Liver (tissue), 8 donors: ENCODE measurements at regions not wholly inside any gene's neighbourhood (a gene's known extent, or its start where the extent isn't known, plus 50 kb on each side); places are given as distances from the start of the nearest gene placed in this dataset.

Experiments used
- DNase-seq: peaks from one replicate; pipeline ENCODE4 v3.0.0-alpha.2; 2017; ENCODE audit warnings: low spot score
- H3K27ac ChIP-seq, 2 donors: one replicate each; pipeline ENCODE4 v1.7.0; 2013; ENCODE audit warnings: inconsistent platforms in 2 of 2, low read length in 2 of 2, control low read depth in 1 of 2, low read depth in 1 of 2, mild to moderate bottlenecking in 1 of 2
- H3K27me3 ChIP-seq, 4 donors: one replicate each; pipeline versions ENCODE4 v1.6.1 to v1.7.0; 2013; ENCODE audit warnings: low read length in 3 of 4, inconsistent platforms in 1 of 4, mild to moderate bottlenecking in 1 of 4, moderate library complexity in 1 of 4; ENCODE audit not compliant: control insufficient read depth in 4 of 4, insufficient read depth in 4 of 4
- H3K36me3 ChIP-seq, 4 donors: one replicate each; pipeline versions ENCODE4 v1.6.1 to v1.7.0; 2013; ENCODE audit warnings: low read length in 3 of 4, mild to moderate bottlenecking in 3 of 4, low read depth in 1 of 4, moderate library complexity in 1 of 4; ENCODE audit not compliant: control insufficient read depth in 4 of 4, insufficient read depth in 3 of 4
- H3K4me1 ChIP-seq, 4 donors: one replicate each; pipeline versions ENCODE4 v1.6.1 to v1.7.0; 2013; ENCODE audit warnings: low read length in 3 of 4, mild to moderate bottlenecking in 3 of 4, moderate library complexity in 1 of 4; ENCODE audit not compliant: control insufficient read depth in 4 of 4, insufficient read depth in 4 of 4
- H3K4me3 ChIP-seq, 3 donors: one replicate each; pipeline versions ENCODE4 v1.6.1 to v1.7.0; 2013; ENCODE audit warnings: low read length in 3 of 3, control low read depth in 1 of 3, low read depth in 1 of 3, mild to moderate bottlenecking in 1 of 3
- H3K9ac ChIP-seq, 2 donors: one replicate each; pipeline ENCODE4 v1.7.0; 2013; ENCODE audit warnings: low read length in 2 of 2, mild to moderate bottlenecking in 2 of 2, moderate library complexity in 2 of 2, control low read depth in 1 of 2, low read depth in 1 of 2
- H3K9me3 ChIP-seq, 4 donors: one replicate each; pipeline versions ENCODE4 v1.6.1 to v1.7.0; 2013; ENCODE audit warnings: low read length in 3 of 4; ENCODE audit not compliant: control insufficient read depth in 4 of 4
- FOXA1 ChIP-seq: IDR thresholded peaks from 2 replicates; pipeline ENCODE4 v1.6.1; 2016; ENCODE audit warnings: antibody characterized with exemption
- FOXA2 ChIP-seq: IDR thresholded peaks from 2 replicates; pipeline ENCODE4 v1.6.1; 2016; ENCODE audit warnings: antibody characterized with exemption
- GABPA ChIP-seq, 2 donors: IDR thresholded peaks in 1 of 2; conservative IDR thresholded peaks in 1 of 2; 2 replicates each; pipeline ENCODE4 v1.6.1; 2016; ENCODE audit warnings: antibody characterized with exemption in 2 of 2, mild to moderate bottlenecking in 1 of 2, moderate library complexity in 1 of 2
- HNF4A ChIP-seq, 2 donors: conservative IDR thresholded peaks; 2 replicates each; pipeline ENCODE4 v1.6.1; 2016; ENCODE audit warnings: antibody characterized with exemption in 2 of 2, mild to moderate bottlenecking in 2 of 2
- HNF4G ChIP-seq: IDR thresholded peaks from 2 replicates; pipeline ENCODE4 v1.6.1; 2016; ENCODE audit warnings: antibody characterized with exemption
- NR2F2 ChIP-seq: IDR thresholded peaks from 2 replicates; pipeline ENCODE4 v1.6.1; 2016; ENCODE audit warnings: antibody characterized with exemption
- RXRA ChIP-seq, 2 donors: IDR thresholded peaks; 2 replicates each; pipeline ENCODE4 v1.6.1; 2017 to 2018; ENCODE audit warnings: antibody characterized with exemption in 2 of 2, mild to moderate bottlenecking in 1 of 2
- SP1 ChIP-seq: IDR thresholded peaks from 2 replicates; pipeline ENCODE4 v1.6.1; 2018; ENCODE audit warnings: antibody characterized with exemption, mild to moderate bottlenecking
- TAF1 ChIP-seq: conservative IDR thresholded peaks from 2 replicates; pipeline ENCODE4 v1.6.1; 2016; ENCODE audit warnings: antibody characterized with exemption, mild to moderate bottlenecking
- YY1 ChIP-seq: IDR thresholded peaks from 2 replicates; pipeline ENCODE4 v1.6.1; 2016; ENCODE audit warnings: antibody characterized with exemption, mild to moderate bottlenecking
- WGBS: extraction: QIAGEN DNeasy Blood & Tissue Kit; methylation state at CpG from one replicate; pipeline ENCODE4 v1.1.7; 2013; 5-methylcytosine and 5-hydroxymethylcytosine counted together
- TF ChIP-seq, protein P1 (sequence below): IDR thresholded peaks from 2 replicates; pipeline ENCODE4 v1.6.1; 2016; ENCODE audit warnings: antibody characterized with exemption, mild to moderate bottlenecking
- TF ChIP-seq, protein P2 (sequence below): fragments of 150-350 bp; IDR thresholded peaks from 2 replicates; pipeline ENCODE4 v1.5.1; 2017; ENCODE audit warnings: improper control_type of control experiment, low read depth, low read length; ENCODE audit not compliant: missing input control
- TF ChIP-seq, protein P3 (sequence below): IDR thresholded peaks from 2 replicates; pipeline ENCODE4 v1.6.1; 2016; ENCODE audit warnings: antibody characterized with exemption
- donor health status: healthy.
- donor health status: healthy.
- donor health status: healthy.
- donor health status: healthy.
- donor health status: healthy.

DNA sequence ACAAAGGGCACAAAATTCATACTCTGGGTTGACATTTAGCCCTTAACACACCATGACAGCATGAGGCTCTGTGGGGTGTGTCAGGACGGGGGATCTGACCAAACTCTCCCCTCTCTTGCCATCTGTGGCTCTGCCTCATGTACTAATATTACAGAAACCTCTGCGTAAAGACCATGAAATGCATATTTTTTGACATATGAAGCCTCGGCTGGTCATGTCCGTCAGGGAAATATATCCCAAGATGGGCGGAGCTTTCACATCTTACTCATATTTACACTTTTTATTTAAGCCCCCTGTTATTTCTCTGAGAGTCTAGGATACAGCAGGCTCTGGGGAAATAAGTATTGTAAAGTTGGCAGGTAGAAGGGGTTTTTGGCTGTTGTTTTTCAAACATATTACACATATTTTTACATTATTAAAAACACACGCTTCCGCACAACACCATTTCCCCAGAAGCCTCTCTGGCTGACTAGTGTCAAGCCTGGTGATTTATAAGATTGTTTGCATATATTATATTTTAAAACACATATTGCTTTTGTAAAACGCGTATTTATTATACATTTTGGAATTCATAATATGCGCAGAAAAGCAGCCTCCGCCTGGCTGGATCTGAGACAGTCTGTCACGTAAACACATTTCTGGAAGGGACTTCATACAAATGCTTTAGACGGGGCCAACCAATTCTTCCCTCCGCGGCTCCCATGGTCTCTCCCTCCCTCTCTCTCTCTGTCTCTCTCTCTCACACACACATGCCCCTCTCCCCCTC, 237.7 kb upstream of the ZFHX3 start:
- 82% methylated on average over 15 of the region's 15 CpGs for WGBS
- Histone ChIP-seq H3K36me3 (no peaks in the 10 kb centered on the region), H3K9ac (no peak overlapping the region), H3K27me3 (no peaks in the 10 kb centered on the region), H3K27ac (no peak overlapping the region), H3K4me3 (no peak overlapping the region), H3K4me1 (no peaks in the 10 kb centered on the region), H3K9me3 (no peaks in the 10 kb centered on the region)
- no peak for DNase-seq
- TF ChIP-seq, protein P1, sequence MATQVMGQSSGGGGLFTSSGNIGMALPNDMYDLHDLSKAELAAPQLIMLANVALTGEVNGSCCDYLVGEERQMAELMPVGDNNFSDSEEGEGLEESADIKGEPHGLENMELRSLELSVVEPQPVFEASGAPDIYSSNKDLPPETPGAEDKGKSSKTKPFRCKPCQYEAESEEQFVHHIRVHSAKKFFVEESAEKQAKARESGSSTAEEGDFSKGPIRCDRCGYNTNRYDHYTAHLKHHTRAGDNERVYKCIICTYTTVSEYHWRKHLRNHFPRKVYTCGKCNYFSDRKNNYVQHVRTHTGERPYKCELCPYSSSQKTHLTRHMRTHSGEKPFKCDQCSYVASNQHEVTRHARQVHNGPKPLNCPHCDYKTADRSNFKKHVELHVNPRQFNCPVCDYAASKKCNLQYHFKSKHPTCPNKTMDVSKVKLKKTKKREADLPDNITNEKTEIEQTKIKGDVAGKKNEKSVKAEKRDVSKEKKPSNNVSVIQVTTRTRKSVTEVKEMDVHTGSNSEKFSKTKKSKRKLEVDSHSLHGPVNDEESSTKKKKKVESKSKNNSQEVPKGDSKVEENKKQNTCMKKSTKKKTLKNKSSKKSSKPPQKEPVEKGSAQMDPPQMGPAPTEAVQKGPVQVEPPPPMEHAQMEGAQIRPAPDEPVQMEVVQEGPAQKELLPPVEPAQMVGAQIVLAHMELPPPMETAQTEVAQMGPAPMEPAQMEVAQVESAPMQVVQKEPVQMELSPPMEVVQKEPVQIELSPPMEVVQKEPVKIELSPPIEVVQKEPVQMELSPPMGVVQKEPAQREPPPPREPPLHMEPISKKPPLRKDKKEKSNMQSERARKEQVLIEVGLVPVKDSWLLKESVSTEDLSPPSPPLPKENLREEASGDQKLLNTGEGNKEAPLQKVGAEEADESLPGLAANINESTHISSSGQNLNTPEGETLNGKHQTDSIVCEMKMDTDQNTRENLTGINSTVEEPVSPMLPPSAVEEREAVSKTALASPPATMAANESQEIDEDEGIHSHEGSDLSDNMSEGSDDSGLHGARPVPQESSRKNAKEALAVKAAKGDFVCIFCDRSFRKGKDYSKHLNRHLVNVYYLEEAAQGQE = no peak
- no peak for TF ChIP-seq NR2F2
- TF ChIP-seq FOXA1 = no peak
- TF ChIP-seq HNF4G = no peak
- no peak for TF ChIP-seq SP1
- no peak for TF ChIP-seq RXRA (IDR thresholded peaks at IDR 0.05)
- TF ChIP-seq TAF1 = no peak
- TF ChIP-seq GABPA (IDR thresholded peaks at IDR 0.05 in 1 of 2, conservative IDR thresholded peaks at IDR 0.05 in 1 of 2) = no peak
- TF ChIP-seq, protein P2, sequence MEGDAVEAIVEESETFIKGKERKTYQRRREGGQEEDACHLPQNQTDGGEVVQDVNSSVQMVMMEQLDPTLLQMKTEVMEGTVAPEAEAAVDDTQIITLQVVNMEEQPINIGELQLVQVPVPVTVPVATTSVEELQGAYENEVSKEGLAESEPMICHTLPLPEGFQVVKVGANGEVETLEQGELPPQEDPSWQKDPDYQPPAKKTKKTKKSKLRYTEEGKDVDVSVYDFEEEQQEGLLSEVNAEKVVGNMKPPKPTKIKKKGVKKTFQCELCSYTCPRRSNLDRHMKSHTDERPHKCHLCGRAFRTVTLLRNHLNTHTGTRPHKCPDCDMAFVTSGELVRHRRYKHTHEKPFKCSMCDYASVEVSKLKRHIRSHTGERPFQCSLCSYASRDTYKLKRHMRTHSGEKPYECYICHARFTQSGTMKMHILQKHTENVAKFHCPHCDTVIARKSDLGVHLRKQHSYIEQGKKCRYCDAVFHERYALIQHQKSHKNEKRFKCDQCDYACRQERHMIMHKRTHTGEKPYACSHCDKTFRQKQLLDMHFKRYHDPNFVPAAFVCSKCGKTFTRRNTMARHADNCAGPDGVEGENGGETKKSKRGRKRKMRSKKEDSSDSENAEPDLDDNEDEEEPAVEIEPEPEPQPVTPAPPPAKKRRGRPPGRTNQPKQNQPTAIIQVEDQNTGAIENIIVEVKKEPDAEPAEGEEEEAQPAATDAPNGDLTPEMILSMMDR = no peak
- no peak for TF ChIP-seq YY1

DNA sequence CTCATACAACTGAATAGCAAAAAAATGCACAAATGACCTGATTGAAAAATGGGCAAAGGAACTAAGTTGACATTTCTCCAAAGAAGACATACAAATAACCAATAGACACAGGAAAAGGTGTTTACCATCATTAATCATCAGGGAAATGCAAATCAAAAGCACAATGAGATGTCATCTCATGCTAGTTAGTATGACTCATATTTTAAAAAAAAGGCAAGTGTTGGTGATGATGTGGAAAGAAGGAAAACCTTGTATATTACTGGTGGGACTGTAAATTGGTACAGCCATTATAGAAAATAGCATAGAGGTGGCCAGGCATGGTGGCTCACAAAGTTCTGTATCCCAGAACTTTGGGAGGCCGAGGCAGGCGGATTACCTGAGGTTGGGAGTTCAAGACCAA, 232.5 kb upstream of the ZFHX3 start:
- DNase-seq = no peak
- no peaks in the 10 kb centered on the region for H3K4me1 ChIP-seq
- no peaks in the 10 kb centered on the region for H3K36me3 ChIP-seq
- no peaks in the 10 kb centered on the region for H3K27me3 ChIP-seq
- H3K27ac ChIP-seq = no peak overlapping the region
- WGBS = 92% methylated on average over 2 of the region's 2 CpGs
- no peak overlapping the region for H3K9ac ChIP-seq
- H3K9me3 ChIP-seq = peaks cover 0 to 2% (median 2%) of the 10 kb centered on the region in 4 donors
- no peak overlapping the region for H3K4me3 ChIP-seq
- no peak for TF ChIP-seq TAF1
- TF ChIP-seq FOXA2 = no peak
- TF ChIP-seq, protein P3, sequence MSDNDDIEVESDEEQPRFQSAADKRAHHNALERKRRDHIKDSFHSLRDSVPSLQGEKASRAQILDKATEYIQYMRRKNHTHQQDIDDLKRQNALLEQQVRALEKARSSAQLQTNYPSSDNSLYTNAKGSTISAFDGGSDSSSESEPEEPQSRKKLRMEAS = no peak
- TF ChIP-seq NR2F2 = no peak
- TF ChIP-seq HNF4A (conservative IDR thresholded peaks at IDR 0.05) = no peak

DNA sequence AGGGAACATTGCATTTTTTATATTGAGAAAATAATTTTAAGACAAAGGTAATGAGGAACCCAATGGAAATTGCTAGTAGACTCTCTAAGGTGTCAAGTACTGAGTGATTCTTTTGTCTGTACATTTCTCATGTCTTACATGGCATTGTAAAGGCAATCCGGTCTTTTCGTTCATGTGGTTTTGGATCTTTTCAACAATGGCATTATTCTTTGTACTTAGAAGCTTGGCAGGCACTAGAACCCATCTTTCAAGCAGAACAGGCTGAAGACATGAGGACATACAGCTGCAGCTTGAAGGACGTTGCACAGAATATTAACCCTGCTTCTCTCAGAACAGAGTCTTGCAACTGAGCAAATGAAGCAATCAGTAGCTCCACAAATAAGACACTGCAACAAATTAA, 231.5 kb upstream of the ZFHX3 start:
- WGBS = 71% methylated on average over 3 of the region's 3 CpGs
- H3K4me3 ChIP-seq = no peak overlapping the region
- no peak overlapping the region for H3K9ac ChIP-seq
- peaks cover 0 to 2% (median 2%) of the 10 kb centered on the region in 4 donors for H3K9me3 ChIP-seq
- no peaks in the 10 kb centered on the region for H3K27me3 ChIP-seq
- no peak for TF ChIP-seq FOXA2
- no peaks in the 10 kb centered on the region for H3K36me3 ChIP-seq
- no peaks in the 10 kb centered on the region for H3K4me1 ChIP-seq
- no peak for DNase-seq
- no peak overlapping the region for H3K27ac ChIP-seq
